PC-9 (cell line): ENCODE measurements at regions not wholly inside any gene's neighbourhood (a gene's known extent, or its start where the extent isn't known, plus 50 kb on each side); places are given as distances from the start of the nearest gene placed in this dataset.

Experiments
- BruUV-seq: library from RNA; stranded (reverse); fragments of 400-500 nt; replicated peaks from 2 replicates; lab custom pipeline; 2021; lab: Mats Ljungman, UMichigan
- CTCF ChIA-PET: fragments of 300-600 bp; sonication (Branson Sonifier 250); formaldehyde crosslinking; loops from one replicate; lab custom pipeline; 2022; ENCODE audit warnings: antibody characterized with exemption; lab: Charles Lee
- POLR2A ChIA-PET: fragments of 300-600 bp; sonication (Branson Sonifier 250); formaldehyde crosslinking; loops from one replicate; lab custom pipeline; 2022; ENCODE audit warnings: antibody characterized with exemption; ENCODE audit not compliant: unreplicated experiment; lab: Charles Lee
- DNase-seq, 2 experiments: peaks; one replicate each; pipeline versions ENCODE4 v3.0.0 to v3.0.0-alpha.2; 2015 to 2022; ENCODE audit warnings: mixed read lengths in 1 of 2
- H2AFZ ChIP-seq: fragments of 200-600 bp; sonication (generic); 2 replicates; pipeline ENCODE4 v1.8.1; 2017; ENCODE audit warnings: antibody characterized with exemption
- H3F3A ChIP-seq: fragments of 200-600 bp; sonication (generic); 2 replicates; pipeline ENCODE4 v1.8.1; 2017; ENCODE audit warnings: antibody characterized with exemption, mild to moderate bottlenecking, low read depth; ENCODE audit not compliant: insufficient read depth
- H3K27ac ChIP-seq: fragments of 200-600 bp; sonication (generic); 2 replicates; pipeline ENCODE4 v1.6.1; 2016; ENCODE audit warnings: mixed run types
- H3K27me3 ChIP-seq: fragments of 200-600 bp; sonication (generic); 2 replicates; pipeline ENCODE4 v1.6.1; 2016; ENCODE audit warnings: low read depth, mixed run types; ENCODE audit not compliant: insufficient read depth
- H3K36me3 ChIP-seq: fragments of 200-600 bp; sonication (generic); 2 replicates; pipeline ENCODE4 v1.6.1; 2016; ENCODE audit warnings: low read depth, mixed run types
- H3K4me1 ChIP-seq: fragments of 200-600 bp; sonication (generic); replicated peaks from 2 replicates; pipeline ENCODE4 v1.6.1; 2016; ENCODE audit warnings: mixed run types; ENCODE audit not compliant: insufficient read depth
- H3K4me2 ChIP-seq: fragments of 200-600 bp; sonication (generic); 2 replicates; pipeline ENCODE4 v1.6.1; 2017; ENCODE audit warnings: mixed run types
- H3K4me3 ChIP-seq: fragments of 200-600 bp; sonication (generic); 2 replicates; pipeline ENCODE4 v1.6.1; 2016; ENCODE audit warnings: mixed run types
- H3K79me2 ChIP-seq: fragments of 200-600 bp; sonication (generic); 2 replicates; pipeline ENCODE4 v1.6.1; 2017; ENCODE audit warnings: low read depth, mixed run types
- H3K9me2 ChIP-seq: fragments of 200-600 bp; sonication (generic); 2 replicates; pipeline ENCODE4 v1.8.1; 2017; ENCODE audit warnings: mild to moderate bottlenecking; ENCODE audit not compliant: insufficient read depth
- H3K9me3 ChIP-seq: fragments of 200-600 bp; sonication (generic); 2 replicates; pipeline ENCODE4 v1.8.1; 2016; ENCODE audit warnings: low read depth; ENCODE audit not compliant: insufficient read depth
- H4K20me1 ChIP-seq: fragments of 200-600 bp; sonication (generic); 2 replicates; pipeline ENCODE4 v1.8.1; 2017; ENCODE audit not compliant: insufficient read depth
- CTCF ChIP-seq: fragments of 200-600 bp; sonication (generic); conservative IDR thresholded peaks from 2 replicates; pipeline ENCODE4 v1.6.1; 2017; ENCODE audit warnings: mixed run types, antibody characterized with exemption, mild to moderate bottlenecking, moderate library complexity
- EZH2 ChIP-seq: fragments of 200-600 bp; sonication (generic); IDR thresholded peaks from 2 replicates; pipeline ENCODE4 v1.8.0; 2017; ENCODE audit warnings: antibody characterized with exemption, low read depth
- intact Hi-C: fragments of 100-400 bp; cut with micrococcal nuclease; formaldehyde crosslinking; loops from one replicate; pipeline ENCODE4 v1.10.0; 2022; ENCODE audit not compliant: unreplicated experiment

- POLR2A ChIA-PET, result no interaction called here
- H3K36me3 ChIP-seq, result no peaks in the 10 kb centered on the region
- DNase-seq, result no peak
- no peaks in the 10 kb centered on the region for H3F3A ChIP-seq
- no peak overlapping the region for H2AFZ ChIP-seq
- H3K27me3 ChIP-seq, result no peaks in the 10 kb centered on the region
- no peak overlapping the region for H3K4me3 ChIP-seq
- no TSS peak for BruUV-seq
- CTCF ChIA-PET, result no interaction called here
- H3K79me2 ChIP-seq, result no peaks in the 10 kb centered on the region
- H3K4me1 ChIP-seq, result no peaks in the 10 kb centered on the region
- H3K9me3 ChIP-seq, result no peaks in the 10 kb centered on the region
- H4K20me1 ChIP-seq, result no peaks in the 10 kb centered on the region
- no peak for TF ChIP-seq CTCF
- TF ChIP-seq EZH2, result no peak
- no peak overlapping the region for H3K4me2 ChIP-seq
- intact Hi-C loops, result no loop called here
- no peak overlapping the region for H3K27ac ChIP-seq
- no peaks in the 10 kb centered on the region for H3K9me2 ChIP-seq
These were observed 355.7 kb upstream of the TMPRSS15 start for GRCh38 chr21:18759267-18759666.

GRCh38 chr21:18759751-18760161 is 356.2 kb upstream of the TMPRSS15 start:
- ChIA-PET POLR2A (no interaction called here), CTCF (no interaction called here)
- Histone ChIP-seq H3K79me2 (no peaks in the 10 kb centered on the region), H2AFZ (no peak overlapping the region), H3K4me1 (no peaks in the 10 kb centered on the region), H4K20me1 (no peaks in the 10 kb centered on the region), H3K36me3 (no peaks in the 10 kb centered on the region), H3K27me3 (no peaks in the 10 kb centered on the region), H3K4me2 (no peak overlapping the region), H3K9me3 (no peaks in the 10 kb centered on the region), H3K27ac (no peak overlapping the region), H3K4me3 (no peak overlapping the region), H3K9me2 (no peaks in the 10 kb centered on the region), H3F3A (no peaks in the 10 kb centered on the region)
- BruUV-seq, result no TSS peak
- intact Hi-C loops, result no loop called here
- DNase-seq, result no peak
- no peak for TF ChIP-seq EZH2
- TF ChIP-seq CTCF, result no peak

- no peaks in the 10 kb centered on the region for H3K36me3 ChIP-seq
- H3K9me2 ChIP-seq, result no peaks in the 10 kb centered on the region
- BruUV-seq, result no TSS peak
- no peak overlapping the region for H3K4me3 ChIP-seq
- no peaks in the 10 kb centered on the region for H3K9me3 ChIP-seq
- no peak for TF ChIP-seq EZH2
- TF ChIP-seq CTCF, result no peak
- H3K79me2 ChIP-seq, result no peaks in the 10 kb centered on the region
- DNase-seq, result no peak
- no peaks in the 10 kb centered on the region for H3K27me3 ChIP-seq
- no peak overlapping the region for H3K27ac ChIP-seq
- no peak overlapping the region for H3K4me2 ChIP-seq
- no peaks in the 10 kb centered on the region for H4K20me1 ChIP-seq
- H3F3A ChIP-seq, result no peaks in the 10 kb centered on the region
- ChIA-PET POLR2A (no interaction called here), CTCF (no interaction called here)
- intact Hi-C loops, result no loop called here
- H2AFZ ChIP-seq, result no peak overlapping the region
- H3K4me1 ChIP-seq, result no peaks in the 10 kb centered on the region
These were observed 356.7 kb upstream of the TMPRSS15 start for GRCh38 chr21:18760247-18760646.
